SK-N-MC (cell line): ENCODE measurements at regions not wholly inside any gene's neighbourhood (a gene's known extent, or its start where the extent isn't known, plus 50 kb on each side); places are given as distances from the start of the nearest gene placed in this dataset.

ENCODE experiments used
- EZH2 ChIP-seq: fragments of 200-600 bp; sonication (generic); IDR thresholded peaks from one replicate; pipeline ENCODE4 v1.6.1; 2017; ENCODE audit warnings: antibody characterized with exemption
- POLR2AphosphoS5 ChIP-seq: IDR thresholded peaks from 2 replicates; pipeline ENCODE4 v1.6.1; 2012; ENCODE audit warnings: mild to moderate bottlenecking, low read depth, low read length, borderline replicate concordance

GRCh38 chr10:35993591-35994515 is 351.8 kb upstream of the FZD8 start:
- no peak for TF ChIP-seq POLR2AphosphoS5
- no peak for TF ChIP-seq EZH2
